ENCODE measurements at regions not wholly inside any gene's neighbourhood (a gene's known extent, or its start where the extent isn't known, plus 50 kb on each side); places are given as distances from the start of the nearest gene placed in this dataset.

DNA sequence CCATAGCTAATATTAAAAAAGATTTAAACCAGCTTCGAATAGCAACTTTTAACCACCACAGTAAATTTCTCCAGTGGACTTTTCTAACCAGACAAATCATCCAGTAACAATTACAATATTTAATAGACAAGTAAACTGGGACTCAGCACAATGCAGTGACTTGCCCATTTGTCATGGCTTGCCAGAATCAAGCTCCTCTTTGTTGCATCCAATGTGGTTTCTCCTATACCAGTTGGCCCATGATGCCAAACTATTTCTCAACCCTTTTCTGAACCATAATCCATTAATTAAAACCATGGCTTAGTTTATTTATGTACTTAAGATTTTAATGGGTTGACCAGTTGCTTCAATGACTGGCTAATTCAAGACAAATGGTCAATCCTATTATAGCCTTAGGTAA lies 64.4 kb downstream of the DIO2 start:
- H4K20me1 ChIP-seq (ENCODE audit: insufficient read depth), result no peaks in the 10 kb centered on the region
- no peak overlapping the region for H3K9ac ChIP-seq (ENCODE audit: low read length)
- H3K79me2 ChIP-seq (replicated peaks; ENCODE audit: insufficient read depth, low read length), result no peaks in the 10 kb centered on the region
- H3K9me2 ChIP-seq (ENCODE audit: insufficient read depth, low read length), result no peaks in the 10 kb centered on the region
- TF ChIP-seq MXI1 (conservative IDR thresholded peaks at IDR 0.05; ENCODE audit: poor library complexity, severe bottlenecking) (no peak), EZH2 (IDR thresholded peaks at IDR 0.05; ENCODE audit: borderline replicate concordance, insufficient read depth, low read length, poor library complexity, severe bottlenecking) (no peak), POLR2AphosphoS5 (IDR thresholded peaks at IDR 0.05) (no peak), SMC3 (conservative IDR thresholded peaks at IDR 0.05; ENCODE audit: poor library complexity) (no peak), TAF1 (IDR thresholded peaks at IDR 0.05; ENCODE audit: low read depth) (no peak), EP300 (conservative IDR thresholded peaks at IDR 0.05; ENCODE audit: poor library complexity, severe bottlenecking) (no peak), RAD21 (conservative IDR thresholded peaks at IDR 0.05) (no peak)
- TF ChIP-seq, protein P1, sequence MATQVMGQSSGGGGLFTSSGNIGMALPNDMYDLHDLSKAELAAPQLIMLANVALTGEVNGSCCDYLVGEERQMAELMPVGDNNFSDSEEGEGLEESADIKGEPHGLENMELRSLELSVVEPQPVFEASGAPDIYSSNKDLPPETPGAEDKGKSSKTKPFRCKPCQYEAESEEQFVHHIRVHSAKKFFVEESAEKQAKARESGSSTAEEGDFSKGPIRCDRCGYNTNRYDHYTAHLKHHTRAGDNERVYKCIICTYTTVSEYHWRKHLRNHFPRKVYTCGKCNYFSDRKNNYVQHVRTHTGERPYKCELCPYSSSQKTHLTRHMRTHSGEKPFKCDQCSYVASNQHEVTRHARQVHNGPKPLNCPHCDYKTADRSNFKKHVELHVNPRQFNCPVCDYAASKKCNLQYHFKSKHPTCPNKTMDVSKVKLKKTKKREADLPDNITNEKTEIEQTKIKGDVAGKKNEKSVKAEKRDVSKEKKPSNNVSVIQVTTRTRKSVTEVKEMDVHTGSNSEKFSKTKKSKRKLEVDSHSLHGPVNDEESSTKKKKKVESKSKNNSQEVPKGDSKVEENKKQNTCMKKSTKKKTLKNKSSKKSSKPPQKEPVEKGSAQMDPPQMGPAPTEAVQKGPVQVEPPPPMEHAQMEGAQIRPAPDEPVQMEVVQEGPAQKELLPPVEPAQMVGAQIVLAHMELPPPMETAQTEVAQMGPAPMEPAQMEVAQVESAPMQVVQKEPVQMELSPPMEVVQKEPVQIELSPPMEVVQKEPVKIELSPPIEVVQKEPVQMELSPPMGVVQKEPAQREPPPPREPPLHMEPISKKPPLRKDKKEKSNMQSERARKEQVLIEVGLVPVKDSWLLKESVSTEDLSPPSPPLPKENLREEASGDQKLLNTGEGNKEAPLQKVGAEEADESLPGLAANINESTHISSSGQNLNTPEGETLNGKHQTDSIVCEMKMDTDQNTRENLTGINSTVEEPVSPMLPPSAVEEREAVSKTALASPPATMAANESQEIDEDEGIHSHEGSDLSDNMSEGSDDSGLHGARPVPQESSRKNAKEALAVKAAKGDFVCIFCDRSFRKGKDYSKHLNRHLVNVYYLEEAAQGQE (IDR thresholded peaks at IDR 0.05; ENCODE audit: borderline replicate concordance), result no peak
- TF ChIP-seq, protein P2, sequence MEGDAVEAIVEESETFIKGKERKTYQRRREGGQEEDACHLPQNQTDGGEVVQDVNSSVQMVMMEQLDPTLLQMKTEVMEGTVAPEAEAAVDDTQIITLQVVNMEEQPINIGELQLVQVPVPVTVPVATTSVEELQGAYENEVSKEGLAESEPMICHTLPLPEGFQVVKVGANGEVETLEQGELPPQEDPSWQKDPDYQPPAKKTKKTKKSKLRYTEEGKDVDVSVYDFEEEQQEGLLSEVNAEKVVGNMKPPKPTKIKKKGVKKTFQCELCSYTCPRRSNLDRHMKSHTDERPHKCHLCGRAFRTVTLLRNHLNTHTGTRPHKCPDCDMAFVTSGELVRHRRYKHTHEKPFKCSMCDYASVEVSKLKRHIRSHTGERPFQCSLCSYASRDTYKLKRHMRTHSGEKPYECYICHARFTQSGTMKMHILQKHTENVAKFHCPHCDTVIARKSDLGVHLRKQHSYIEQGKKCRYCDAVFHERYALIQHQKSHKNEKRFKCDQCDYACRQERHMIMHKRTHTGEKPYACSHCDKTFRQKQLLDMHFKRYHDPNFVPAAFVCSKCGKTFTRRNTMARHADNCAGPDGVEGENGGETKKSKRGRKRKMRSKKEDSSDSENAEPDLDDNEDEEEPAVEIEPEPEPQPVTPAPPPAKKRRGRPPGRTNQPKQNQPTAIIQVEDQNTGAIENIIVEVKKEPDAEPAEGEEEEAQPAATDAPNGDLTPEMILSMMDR (IDR thresholded peaks at IDR 0.05; ENCODE audit: poor library complexity, severe bottlenecking), result no peak
- H3K27me3 ChIP-seq (ENCODE audit: insufficient read depth, low read depth, low read length), result no peaks in the 10 kb centered on the region
- no peaks in the 10 kb centered on the region for H3K36me3 ChIP-seq (ENCODE audit: insufficient read depth, low read length)
- no peaks in the 10 kb centered on the region for H3F3A ChIP-seq (ENCODE audit: insufficient read depth, low read length, poor library complexity, severe bottlenecking)
- no peak overlapping the region for H3K27ac ChIP-seq (ENCODE audit: low read length)
- H3K9me3 ChIP-seq (ENCODE audit: low read length), result no peaks in the 10 kb centered on the region
- no peak overlapping the region for H3K4me2 ChIP-seq (ENCODE audit: low read length)
- H2AFZ ChIP-seq (ENCODE audit: low read depth, low read length), result no peak overlapping the region
- no peak overlapping the region for H3K4me3 ChIP-seq (ENCODE audit: low read length)

DNA sequence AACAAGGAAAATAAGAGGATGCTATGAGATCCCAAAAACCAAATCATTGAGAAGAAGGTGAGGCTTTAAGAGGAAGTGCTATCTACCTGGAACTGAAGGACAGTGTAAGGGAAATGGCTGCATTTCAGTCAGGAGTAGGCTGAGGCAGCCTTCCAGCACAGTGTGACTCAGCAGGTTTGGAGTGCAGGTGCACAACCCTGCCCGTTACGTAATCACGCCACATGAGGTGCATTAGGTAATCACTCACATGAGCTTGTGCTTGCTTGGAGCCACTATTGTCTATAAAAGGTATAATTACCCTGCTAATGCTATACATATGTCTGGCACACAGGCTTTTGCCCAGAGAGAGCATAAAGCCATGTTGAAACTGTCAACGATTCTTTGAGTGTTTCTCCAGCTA lies 74.9 kb downstream of the DIO2 start:
- H3K79me2 ChIP-seq (replicated peaks; ENCODE audit: insufficient read depth, low read length), result no peaks in the 10 kb centered on the region
- TF ChIP-seq, protein P1 (IDR thresholded peaks at IDR 0.05; ENCODE audit: borderline replicate concordance), result no peak
- TF ChIP-seq EP300 (conservative IDR thresholded peaks at IDR 0.05; ENCODE audit: poor library complexity, severe bottlenecking) (no peak), TAF1 (IDR thresholded peaks at IDR 0.05; ENCODE audit: low read depth) (no peak), POLR2AphosphoS5 (IDR thresholded peaks at IDR 0.05) (no peak), MXI1 (conservative IDR thresholded peaks at IDR 0.05; ENCODE audit: poor library complexity, severe bottlenecking) (no peak), RAD21 (conservative IDR thresholded peaks at IDR 0.05) (no peak), EZH2 (IDR thresholded peaks at IDR 0.05; ENCODE audit: borderline replicate concordance, insufficient read depth, low read length, poor library complexity, severe bottlenecking) (no peak), SMC3 (conservative IDR thresholded peaks at IDR 0.05; ENCODE audit: poor library complexity) (no peak)
- TF ChIP-seq, protein P2 (IDR thresholded peaks at IDR 0.05; ENCODE audit: poor library complexity, severe bottlenecking), result no peak
- H3K27me3 ChIP-seq (ENCODE audit: insufficient read depth, low read depth, low read length), result no peaks in the 10 kb centered on the region

More for the DNA sequence above, 74.9 kb downstream of the DIO2 start:
- Histone ChIP-seq H3K9me2 (ENCODE audit: insufficient read depth, low read length) (no peaks in the 10 kb centered on the region), H3K9ac (ENCODE audit: low read length) (no peak overlapping the region), H3F3A (ENCODE audit: insufficient read depth, low read length, poor library complexity, severe bottlenecking) (no peaks in the 10 kb centered on the region), H3K27ac (ENCODE audit: low read length) (no peak overlapping the region), H3K9me3 (ENCODE audit: low read length) (no peaks in the 10 kb centered on the region), H3K36me3 (ENCODE audit: insufficient read depth, low read length) (no peaks in the 10 kb centered on the region), H4K20me1 (ENCODE audit: insufficient read depth) (no peaks in the 10 kb centered on the region), H2AFZ (ENCODE audit: low read depth, low read length) (no peak overlapping the region), H3K4me3 (ENCODE audit: low read length) (no peak overlapping the region), H3K4me2 (ENCODE audit: low read length) (no peak overlapping the region)

All from neural cell (in vitro differentiated cells).